HG03521 (cell line): ENCODE measurements at regions not wholly inside any gene's neighbourhood (a gene's known extent, or its start where the extent isn't known, plus 50 kb on each side); places are given as distances from the start of the nearest gene placed in this dataset.
"Not testable (repeated sequence)": the region's sequence is repeated elsewhere in the genome, so short reads cannot be mapped to it uniquely, and the experiment has no call there.

Experiments
- ATAC-seq: cut with Tn5 transposase; IDR thresholded peaks from one replicate; pipeline ENCODE4 v1.9.1; 2021; ENCODE audit warnings: mild to moderate bottlenecking, moderate library complexity; ENCODE audit not compliant: unreplicated experiment

GRCh38 chr3:20422391-20422790, 236.4 kb upstream of the SGO1 start:
- no peak for ATAC-seq

- ATAC-seq = no peak
Observed at GRCh38 chr3:20417388-20418108, 231.5 kb upstream of the SGO1 start.

- no peak for ATAC-seq
Observed at GRCh38 chr3:20406611-20407011, 220.6 kb upstream of the SGO1 start.

GRCh38 chr3:20405744-20406143, 219.7 kb upstream of the SGO1 start:
- no peak for ATAC-seq

GRCh38 chr3:20405231-20405630, 219.2 kb upstream of the SGO1 start:
- no peak for ATAC-seq

- no peak for ATAC-seq
Observed at GRCh38 chr3:20404741-20405100, 218.7 kb upstream of the SGO1 start.

- no peak for ATAC-seq
Observed at GRCh38 chr3:20403986-20404740, 218.2 kb upstream of the SGO1 start.

GRCh38 chr3:20401253-20401652, 215.2 kb upstream of the SGO1 start:
- ATAC-seq = no peak

GRCh38 chr3:20400686-20401085, 214.7 kb upstream of the SGO1 start:
- no peak for ATAC-seq

- no peak for ATAC-seq
Observed at GRCh38 chr3:20400281-20400680, 214.3 kb upstream of the SGO1 start.

GRCh38 chr3:20396335-20396734, 210.3 kb upstream of the SGO1 start:
- ATAC-seq = no peak

- ATAC-seq = no peak
Observed at GRCh38 chr3:20395692-20396091, 209.7 kb upstream of the SGO1 start.

GRCh38 chr3:20394243-20394642, 208.2 kb upstream of the SGO1 start:
- no peak for ATAC-seq

GRCh38 chr3:20391644-20392043, 205.6 kb upstream of the SGO1 start:
- ATAC-seq = no peak

GRCh38 chr3:20388971-20389370, 203.0 kb upstream of the SGO1 start:
- no peak for ATAC-seq

- ATAC-seq = no peak
Observed at GRCh38 chr3:20380295-20380694, 194.3 kb upstream of the SGO1 start.

- ATAC-seq = no peak
Observed at GRCh38 chr3:20378315-20378714, 192.3 kb upstream of the SGO1 start.

GRCh38 chr3:20376665-20377217, 190.7 kb upstream of the SGO1 start:
- no peak for ATAC-seq

GRCh38 chr3:20375302-20375701, 189.3 kb upstream of the SGO1 start:
- ATAC-seq = no peak

GRCh38 chr3:20370273-20371063, 184.5 kb upstream of the SGO1 start:
- ATAC-seq = not testable (repeated sequence)

- no peak for ATAC-seq
Observed at GRCh38 chr3:20361000-20361399, 175.0 kb upstream of the SGO1 start.
